Neural crest cell (in vitro differentiated cells): ENCODE measurements at regions not wholly inside any gene's neighbourhood (a gene's known extent, or its start where the extent isn't known, plus 50 kb on each side); places are given as distances from the start of the nearest gene placed in this dataset.

ENCODE experiments used
- DNase-seq: peaks from one replicate; pipeline ENCODE4 v3.0.0; 2021; ENCODE audit warnings: low read depth, mixed read lengths, low spot score
- H3K27ac Mint-ChIP-seq: one replicate; pipeline ENCODE4 v1.8.0; 2021; ENCODE audit warnings: mild to moderate bottlenecking, mixed read lengths; ENCODE audit not compliant: unreplicated experiment
- H3K27me3 Mint-ChIP-seq: 2 replicates; pipeline ENCODE4 v1.8.0; 2021; ENCODE audit warnings: low read depth, mild to moderate bottlenecking, mixed read lengths
- H3K36me3 Mint-ChIP-seq: 2 replicates; pipeline ENCODE4 v1.8.0; 2021; ENCODE audit warnings: low read depth, mild to moderate bottlenecking, mixed read lengths
- H3K4me1 Mint-ChIP-seq: 2 replicates; pipeline ENCODE4 v1.8.0; 2021; ENCODE audit warnings: mixed read lengths
- H3K4me3 Mint-ChIP-seq: one replicate; pipeline ENCODE4 v1.8.0; 2021; ENCODE audit warnings: mild to moderate bottlenecking, mixed read lengths
- H3K9me3 Mint-ChIP-seq: 2 replicates; pipeline ENCODE4 v1.8.0; 2021; ENCODE audit warnings: mixed read lengths
- TF ChIP-seq, protein P1 (sequence below): fragments of 200-600 bp; sonication (generic); conservative IDR thresholded peaks from 2 replicates; pipeline ENCODE4 v1.5.0; 2021; ENCODE audit warnings: antibody characterized with exemption, mild to moderate bottlenecking

DNA sequence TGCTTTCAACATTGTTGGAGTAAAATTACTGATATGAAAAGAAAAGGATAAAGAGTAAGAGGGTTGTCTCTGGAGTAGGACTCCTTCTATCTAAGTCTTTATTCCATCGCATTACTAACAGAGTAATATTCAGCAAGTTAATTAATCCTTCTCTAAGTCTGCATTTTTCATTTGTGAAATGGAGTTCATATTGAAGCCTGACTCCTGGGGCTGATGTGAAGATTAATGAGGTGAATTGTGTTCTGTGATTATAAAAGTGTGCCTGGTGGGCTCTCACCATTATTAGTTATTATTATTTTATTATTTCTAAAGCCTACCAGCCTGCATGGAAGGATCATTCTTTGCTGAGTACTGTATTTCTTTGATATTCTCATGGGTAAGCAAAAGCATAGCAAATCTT lies 1096.7 kb downstream of the KCNT2 start:
- Mint-ChIP-seq H3K36me3 (no peaks in the 10 kb centered on the region), H3K27ac (no peak overlapping the region), H3K4me1 (no peaks in the 10 kb centered on the region), H3K4me3 (no peak overlapping the region), H3K27me3 (no peaks in the 10 kb centered on the region), H3K9me3 (peaks cover 3% of the 10 kb centered on the region)
- TF ChIP-seq, protein P1, sequence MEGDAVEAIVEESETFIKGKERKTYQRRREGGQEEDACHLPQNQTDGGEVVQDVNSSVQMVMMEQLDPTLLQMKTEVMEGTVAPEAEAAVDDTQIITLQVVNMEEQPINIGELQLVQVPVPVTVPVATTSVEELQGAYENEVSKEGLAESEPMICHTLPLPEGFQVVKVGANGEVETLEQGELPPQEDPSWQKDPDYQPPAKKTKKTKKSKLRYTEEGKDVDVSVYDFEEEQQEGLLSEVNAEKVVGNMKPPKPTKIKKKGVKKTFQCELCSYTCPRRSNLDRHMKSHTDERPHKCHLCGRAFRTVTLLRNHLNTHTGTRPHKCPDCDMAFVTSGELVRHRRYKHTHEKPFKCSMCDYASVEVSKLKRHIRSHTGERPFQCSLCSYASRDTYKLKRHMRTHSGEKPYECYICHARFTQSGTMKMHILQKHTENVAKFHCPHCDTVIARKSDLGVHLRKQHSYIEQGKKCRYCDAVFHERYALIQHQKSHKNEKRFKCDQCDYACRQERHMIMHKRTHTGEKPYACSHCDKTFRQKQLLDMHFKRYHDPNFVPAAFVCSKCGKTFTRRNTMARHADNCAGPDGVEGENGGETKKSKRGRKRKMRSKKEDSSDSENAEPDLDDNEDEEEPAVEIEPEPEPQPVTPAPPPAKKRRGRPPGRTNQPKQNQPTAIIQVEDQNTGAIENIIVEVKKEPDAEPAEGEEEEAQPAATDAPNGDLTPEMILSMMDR, result no peak
- no peak for DNase-seq

DNA sequence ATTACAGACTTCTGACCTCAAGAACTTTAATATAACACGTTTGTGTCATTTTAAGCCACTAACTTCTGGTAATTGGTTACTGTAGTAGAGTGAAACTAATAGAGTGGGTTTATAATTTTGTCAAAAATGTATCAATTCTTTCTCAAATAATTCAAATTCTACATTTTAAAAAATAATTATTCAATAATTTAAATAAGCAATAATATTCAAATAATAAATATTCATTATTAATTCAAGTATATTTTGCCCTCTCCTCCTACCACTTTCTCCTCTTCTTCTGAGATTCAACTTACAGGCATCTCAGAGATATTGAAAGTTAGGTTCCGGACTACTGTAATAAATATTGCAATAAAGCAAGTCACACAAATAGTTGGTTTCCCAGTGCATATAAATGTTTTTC lies 1107.1 kb downstream of the KCNT2 start:
- H3K9me3 Mint-ChIP-seq, result peaks cover 6% of the 10 kb centered on the region
- no peaks in the 10 kb centered on the region for H3K27me3 Mint-ChIP-seq
- no peaks in the 10 kb centered on the region for H3K36me3 Mint-ChIP-seq
- no peak for DNase-seq
- no peak overlapping the region for H3K4me3 Mint-ChIP-seq
- no peak overlapping the region for H3K27ac Mint-ChIP-seq
- TF ChIP-seq, protein P1, result no peak
- H3K4me1 Mint-ChIP-seq, result no peaks in the 10 kb centered on the region

DNA sequence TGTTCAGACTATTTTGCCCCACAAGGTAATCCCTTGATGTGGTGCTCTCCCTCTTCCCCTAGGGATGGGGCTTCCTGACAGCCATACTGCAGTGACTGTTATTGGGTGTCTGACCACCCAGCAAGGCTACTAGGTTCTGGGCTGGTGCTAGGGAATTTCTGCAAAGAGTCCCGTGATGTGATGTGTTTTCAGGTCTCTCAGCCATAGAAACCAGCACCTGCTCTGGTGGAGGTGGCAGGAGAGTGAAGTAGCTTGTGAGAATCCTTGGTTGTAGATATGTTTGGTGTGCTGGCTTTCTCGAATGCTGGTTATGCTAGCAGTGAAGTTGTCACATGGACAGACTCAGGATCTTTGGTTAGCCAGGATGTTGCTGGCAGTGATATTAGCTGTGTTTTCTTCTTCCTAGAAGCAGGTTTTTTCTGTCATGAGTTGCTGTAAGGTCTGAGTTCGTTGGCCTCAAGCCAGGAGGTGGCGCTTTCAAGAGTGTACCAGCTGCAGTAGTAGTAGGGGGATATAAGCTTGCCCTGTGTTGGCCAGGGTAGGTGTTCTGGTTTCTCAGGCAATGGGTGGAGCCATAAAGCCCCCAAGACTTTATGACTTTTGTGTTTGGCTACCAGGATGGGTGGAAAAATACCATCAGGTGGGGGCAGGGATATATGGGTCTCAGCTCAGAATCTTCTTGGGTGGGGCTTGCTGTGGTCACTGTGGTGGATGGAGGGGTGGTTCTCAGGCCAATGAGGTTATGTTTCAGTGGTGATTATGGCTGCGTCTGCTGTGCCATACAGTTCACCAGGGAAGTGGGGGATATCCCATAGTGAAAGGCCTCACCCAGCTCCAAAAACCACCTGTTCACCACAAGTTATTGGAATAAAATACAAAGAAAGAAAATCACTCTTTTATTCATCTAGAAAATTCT lies 1112.3 kb downstream of the KCNT2 start:
- Mint-ChIP-seq H3K27ac (no peak overlapping the region), H3K4me1 (no peaks in the 10 kb centered on the region), H3K36me3 (no peaks in the 10 kb centered on the region), H3K4me3 (no peak overlapping the region), H3K9me3 (peaks cover 8% of the 10 kb centered on the region), H3K27me3 (no peaks in the 10 kb centered on the region)
- no peak for DNase-seq
- TF ChIP-seq, protein P1, result no peak

DNA sequence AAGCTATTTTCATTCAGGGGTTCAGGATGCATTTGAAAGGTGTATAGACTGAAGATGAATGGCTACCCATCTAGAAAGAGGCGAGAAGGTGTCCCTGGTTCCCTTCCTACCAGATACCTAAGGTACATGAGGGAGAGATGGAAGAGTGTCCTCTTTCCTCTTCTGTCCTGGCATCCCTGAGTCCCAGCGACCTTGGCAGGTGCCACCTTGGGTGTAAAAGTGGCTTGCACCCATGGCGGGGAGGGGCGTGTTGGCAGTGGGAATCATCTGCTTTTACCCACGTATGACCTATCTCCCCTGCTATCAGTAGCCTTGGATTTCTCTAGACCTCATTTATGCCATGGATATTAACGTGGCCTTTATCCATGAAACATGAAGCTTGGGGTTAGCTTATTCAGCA lies 1126.1 kb downstream of the KCNT2 start:
- H3K27me3 Mint-ChIP-seq, result no peaks in the 10 kb centered on the region
- TF ChIP-seq, protein P1, result no peak
- H3K4me3 Mint-ChIP-seq, result no peak overlapping the region
- H3K36me3 Mint-ChIP-seq, result no peaks in the 10 kb centered on the region
- H3K4me1 Mint-ChIP-seq, result no peaks in the 10 kb centered on the region
- H3K27ac Mint-ChIP-seq, result no peak overlapping the region
- no peak for DNase-seq
- H3K9me3 Mint-ChIP-seq, result peaks cover 6% of the 10 kb centered on the region

DNA sequence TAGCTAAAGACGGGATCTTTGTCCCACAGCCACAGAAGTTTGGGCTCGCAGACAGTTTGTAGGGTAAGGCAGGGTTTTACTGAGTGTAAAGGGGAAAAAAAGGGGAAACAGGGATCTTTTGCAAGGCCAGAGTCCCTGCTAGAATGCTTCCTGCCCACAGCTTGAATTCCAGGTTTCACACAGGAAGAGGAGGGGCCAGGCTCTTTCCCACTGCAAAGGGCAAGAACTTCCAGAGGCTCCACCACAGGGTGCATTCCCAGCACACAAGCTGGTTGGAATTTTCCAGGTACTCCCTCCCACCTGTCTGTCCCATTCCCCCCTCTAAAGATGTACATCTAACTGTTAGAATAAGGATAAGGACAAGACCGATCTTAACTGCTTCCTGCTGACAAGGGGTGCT lies 1126.9 kb downstream of the KCNT2 start:
- no peaks in the 10 kb centered on the region for H3K36me3 Mint-ChIP-seq
- DNase-seq, result no peak
- no peak overlapping the region for H3K4me3 Mint-ChIP-seq
- H3K27ac Mint-ChIP-seq, result no peak overlapping the region
- H3K27me3 Mint-ChIP-seq, result no peaks in the 10 kb centered on the region
- TF ChIP-seq, protein P1, result no peak
- no peaks in the 10 kb centered on the region for H3K4me1 Mint-ChIP-seq
- H3K9me3 Mint-ChIP-seq, result peaks cover 4% of the 10 kb centered on the region
